ENCODE measurements at regions not wholly inside any gene's neighbourhood (a gene's known extent, or its start where the extent isn't known, plus 50 kb on each side); places are given as distances from the start of the nearest gene placed in this dataset.
"Not testable (repeated sequence)": the region's sequence is repeated elsewhere in the genome, so short reads cannot be mapped to it uniquely, and the experiment has no call there.

- H2AFZ ChIP-seq (ENCODE audit: low read length); H3K9ac ChIP-seq (ENCODE audit: low read depth, low read length, poor library complexity); H2BK120ac ChIP-seq (ENCODE audit: low read depth, low read length); H3K4ac ChIP-seq (ENCODE audit: low read length); DNase-seq (ENCODE audit: low spot score); H3K23ac ChIP-seq (ENCODE audit: low read depth, low read length, poor library complexity); H3K4me2 ChIP-seq (ENCODE audit: insufficient read depth, low read length, poor library complexity, severe bottlenecking); H3K36me3 ChIP-seq (replicated peaks in 1 of 2; ENCODE audit: control insufficient read depth in 2 of 2, insufficient read depth in 2 of 2, low read length in 2 of 2); H3K79me1 ChIP-seq (ENCODE audit: low read depth, low read length); H3K4me3 ChIP-seq (ENCODE audit: low read length in 2 of 2); H2AK5ac ChIP-seq (ENCODE audit: low read depth, low read length); H2BK15ac ChIP-seq (ENCODE audit: low read length); H4K91ac ChIP-seq (ENCODE audit: low read depth, low read length, poor library complexity); H3K27ac ChIP-seq (replicated peaks; ENCODE audit: low read length); H2BK12ac ChIP-seq (ENCODE audit: low read length); H3K9me3 ChIP-seq (replicated peaks in 1 of 2; ENCODE audit: control insufficient read depth in 2 of 2, insufficient read depth in 1 of 2, low read depth in 1 of 2, low read length in 2 of 2); H2BK5ac ChIP-seq (ENCODE audit: low read length); H3K4me1 ChIP-seq (ENCODE audit: control insufficient read depth in 2 of 2, insufficient read depth in 1 of 2, low read depth in 1 of 2, low read length in 2 of 2); H3K18ac ChIP-seq (ENCODE audit: low read length); H3K14ac ChIP-seq (ENCODE audit: low read length); H3K27me3 ChIP-seq (ENCODE audit: control insufficient read depth in 3 of 3, insufficient read depth in 3 of 3, low read depth in 1 of 3, low read length in 3 of 3); H4K8ac ChIP-seq (ENCODE audit: low read depth, low read length): not testable (repeated sequence)
- no CpG with 5 or more reads among the region's 4 CpGs for WGBS, 2 donors (ENCODE audit: extremely low coverage in 2 of 2, insufficient read length in 2 of 2, insufficient replicate concordance in 1 of 2)
These were observed 119.8 kb upstream of the SPATA31A3 start for GRCh38 chr9:67112148-67112547.

DNA sequence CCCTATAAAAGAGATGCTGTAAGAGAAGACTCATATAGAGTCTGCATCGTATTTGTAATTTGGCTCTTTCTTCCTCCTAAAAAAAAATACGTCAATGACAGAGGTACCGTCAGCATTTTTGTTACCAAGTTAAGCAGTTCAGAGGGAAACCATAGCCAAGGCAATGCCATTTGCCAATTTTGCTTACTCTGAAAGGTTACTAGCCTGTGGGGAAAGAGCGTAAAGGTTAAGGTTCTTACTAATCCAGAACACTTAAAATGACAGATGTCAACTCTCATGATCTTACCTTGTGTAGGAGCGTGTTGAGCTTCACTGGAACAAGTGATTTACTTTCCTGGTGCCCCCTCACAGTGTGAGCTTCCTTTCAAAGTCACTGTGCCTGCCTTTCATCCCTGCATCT is 119.4 kb upstream of the SPATA31A3 start:
- not testable (repeated sequence) for H3K36me3 ChIP-seq (replicated peaks in 1 of 2; ENCODE audit: control insufficient read depth in 2 of 2, insufficient read depth in 2 of 2, low read length in 2 of 2); H3K4ac ChIP-seq (ENCODE audit: low read length); H2BK120ac ChIP-seq (ENCODE audit: low read depth, low read length); H2AK5ac ChIP-seq (ENCODE audit: low read depth, low read length); H3K27me3 ChIP-seq (ENCODE audit: control insufficient read depth in 3 of 3, insufficient read depth in 3 of 3, low read depth in 1 of 3, low read length in 3 of 3); H3K79me1 ChIP-seq (ENCODE audit: low read depth, low read length); H3K27ac ChIP-seq (replicated peaks; ENCODE audit: low read length); H2BK5ac ChIP-seq (ENCODE audit: low read length); H3K18ac ChIP-seq (ENCODE audit: low read length); DNase-seq (ENCODE audit: low spot score); H3K23ac ChIP-seq (ENCODE audit: low read depth, low read length, poor library complexity); H2BK15ac ChIP-seq (ENCODE audit: low read length); H3K14ac ChIP-seq (ENCODE audit: low read length); H2BK12ac ChIP-seq (ENCODE audit: low read length); H3K9ac ChIP-seq (ENCODE audit: low read depth, low read length, poor library complexity); H4K91ac ChIP-seq (ENCODE audit: low read depth, low read length, poor library complexity); H3K9me3 ChIP-seq (replicated peaks in 1 of 2; ENCODE audit: control insufficient read depth in 2 of 2, insufficient read depth in 1 of 2, low read depth in 1 of 2, low read length in 2 of 2); H3K4me3 ChIP-seq (ENCODE audit: low read length in 2 of 2); H3K4me1 ChIP-seq (ENCODE audit: control insufficient read depth in 2 of 2, insufficient read depth in 1 of 2, low read depth in 1 of 2, low read length in 2 of 2); H3K4me2 ChIP-seq (ENCODE audit: insufficient read depth, low read length, poor library complexity, severe bottlenecking); H4K8ac ChIP-seq (ENCODE audit: low read depth, low read length); H2AFZ ChIP-seq (ENCODE audit: low read length)
- WGBS, 2 donors (ENCODE audit: extremely low coverage in 2 of 2, insufficient read length in 2 of 2, insufficient replicate concordance in 1 of 2): no CpG with 5 or more reads among the region's 5 CpGs

DNA sequence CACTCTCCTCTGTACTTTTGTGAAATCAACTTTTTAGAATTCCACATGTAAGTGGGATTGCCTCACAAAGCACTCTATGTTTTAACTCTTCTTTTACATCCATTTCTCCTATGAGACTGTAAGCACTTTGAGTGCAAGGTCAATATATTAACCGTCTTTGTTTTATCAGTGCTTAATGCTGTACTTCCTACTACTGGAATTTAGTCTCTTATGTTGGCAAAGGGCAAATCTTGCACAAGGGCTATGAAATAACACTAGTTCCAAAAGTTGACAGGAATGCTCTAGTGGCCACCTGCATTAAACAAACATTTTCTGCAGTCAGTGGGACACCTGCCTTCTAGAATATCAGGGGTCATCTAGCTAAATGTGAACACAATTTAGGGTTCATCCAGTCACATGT is 117.5 kb upstream of the SPATA31A3 start:
- not testable (repeated sequence) for H3K27me3 ChIP-seq (ENCODE audit: control insufficient read depth in 3 of 3, insufficient read depth in 3 of 3, low read depth in 1 of 3, low read length in 3 of 3); DNase-seq (ENCODE audit: low spot score); H3K36me3 ChIP-seq (replicated peaks in 1 of 2; ENCODE audit: control insufficient read depth in 2 of 2, insufficient read depth in 2 of 2, low read length in 2 of 2); H3K79me1 ChIP-seq (ENCODE audit: low read depth, low read length); H2AK5ac ChIP-seq (ENCODE audit: low read depth, low read length); H3K9ac ChIP-seq (ENCODE audit: low read depth, low read length, poor library complexity); H3K4me2 ChIP-seq (ENCODE audit: insufficient read depth, low read length, poor library complexity, severe bottlenecking); H3K4ac ChIP-seq (ENCODE audit: low read length); H3K18ac ChIP-seq (ENCODE audit: low read length); H3K23ac ChIP-seq (ENCODE audit: low read depth, low read length, poor library complexity); H2BK12ac ChIP-seq (ENCODE audit: low read length); H2AFZ ChIP-seq (ENCODE audit: low read length); H3K14ac ChIP-seq (ENCODE audit: low read length); H3K4me3 ChIP-seq (ENCODE audit: low read length in 2 of 2); H3K27ac ChIP-seq (replicated peaks; ENCODE audit: low read length); H2BK120ac ChIP-seq (ENCODE audit: low read depth, low read length); H3K9me3 ChIP-seq (replicated peaks in 1 of 2; ENCODE audit: control insufficient read depth in 2 of 2, insufficient read depth in 1 of 2, low read depth in 1 of 2, low read length in 2 of 2); H2BK15ac ChIP-seq (ENCODE audit: low read length); H4K91ac ChIP-seq (ENCODE audit: low read depth, low read length, poor library complexity); H4K8ac ChIP-seq (ENCODE audit: low read depth, low read length); H2BK5ac ChIP-seq (ENCODE audit: low read length); H3K4me1 ChIP-seq (ENCODE audit: control insufficient read depth in 2 of 2, insufficient read depth in 1 of 2, low read depth in 1 of 2, low read length in 2 of 2)
- no CpG with 5 or more reads among the region's 1 CpG for WGBS, 2 donors (ENCODE audit: extremely low coverage in 2 of 2, insufficient read length in 2 of 2, insufficient replicate concordance in 1 of 2)

- not testable (repeated sequence) for H3K4ac ChIP-seq (ENCODE audit: low read length); H2BK15ac ChIP-seq (ENCODE audit: low read length); H3K27ac ChIP-seq (replicated peaks; ENCODE audit: low read length); H3K9me3 ChIP-seq (replicated peaks in 1 of 2; ENCODE audit: control insufficient read depth in 2 of 2, insufficient read depth in 1 of 2, low read depth in 1 of 2, low read length in 2 of 2); H3K9ac ChIP-seq (ENCODE audit: low read depth, low read length, poor library complexity); H2BK120ac ChIP-seq (ENCODE audit: low read depth, low read length); H3K14ac ChIP-seq (ENCODE audit: low read length); H3K18ac ChIP-seq (ENCODE audit: low read length); H3K4me1 ChIP-seq (ENCODE audit: control insufficient read depth in 2 of 2, insufficient read depth in 1 of 2, low read depth in 1 of 2, low read length in 2 of 2); H2BK12ac ChIP-seq (ENCODE audit: low read length); H4K91ac ChIP-seq (ENCODE audit: low read depth, low read length, poor library complexity); H3K79me1 ChIP-seq (ENCODE audit: low read depth, low read length); H3K23ac ChIP-seq (ENCODE audit: low read depth, low read length, poor library complexity); H3K4me2 ChIP-seq (ENCODE audit: insufficient read depth, low read length, poor library complexity, severe bottlenecking); H2AFZ ChIP-seq (ENCODE audit: low read length); H2AK5ac ChIP-seq (ENCODE audit: low read depth, low read length); H3K4me3 ChIP-seq (ENCODE audit: low read length in 2 of 2); H2BK5ac ChIP-seq (ENCODE audit: low read length); H4K8ac ChIP-seq (ENCODE audit: low read depth, low read length); DNase-seq (ENCODE audit: low spot score); H3K27me3 ChIP-seq (ENCODE audit: control insufficient read depth in 3 of 3, insufficient read depth in 3 of 3, low read depth in 1 of 3, low read length in 3 of 3); H3K36me3 ChIP-seq (replicated peaks in 1 of 2; ENCODE audit: control insufficient read depth in 2 of 2, insufficient read depth in 2 of 2, low read length in 2 of 2)
- no CpG with 5 or more reads among the region's 3 CpGs for WGBS, 2 donors (ENCODE audit: extremely low coverage in 2 of 2, insufficient read length in 2 of 2, insufficient replicate concordance in 1 of 2)
These were observed 114.3 kb upstream of the SPATA31A3 start for GRCh38 chr9:67106659-67107058.

Data from neuronal stem cell (in vitro differentiated cells).